ENCODE measurements at regions not wholly inside any gene's neighbourhood (a gene's known extent, or its start where the extent isn't known, plus 50 kb on each side); places are given as distances from the start of the nearest gene placed in this dataset.

- DNase-seq (ENCODE audit: low spot score): no peak
These were observed 141.2 kb downstream of the URI1 start for GRCh38 chr19:30083125-30083681.

- DNase-seq (ENCODE audit: low spot score): no peak
These were observed 141.7 kb downstream of the URI1 start for GRCh38 chr19:30083701-30084156.

GRCh38 chr19:30084390-30084819 is 142.4 kb downstream of the URI1 start:
- DNase-seq (ENCODE audit: low spot score): no peak

- no peak for DNase-seq (ENCODE audit: low spot score)
These were observed 143.4 kb downstream of the URI1 start for GRCh38 chr19:30085394-30085793.

GRCh38 chr19:30086220-30086619 is 144.2 kb downstream of the URI1 start:
- no peak for DNase-seq (ENCODE audit: low spot score)

GRCh38 chr19:30086916-30087315 is 144.9 kb downstream of the URI1 start:
- no peak for DNase-seq (ENCODE audit: low spot score)

GRCh38 chr19:30087381-30088138 is 145.5 kb downstream of the URI1 start:
- no peak for DNase-seq (ENCODE audit: low spot score)

GRCh38 chr19:30088567-30088966 is 146.5 kb downstream of the URI1 start:
- DNase-seq (ENCODE audit: low spot score): no peak

- no peak for DNase-seq (ENCODE audit: low spot score)
These were observed 147.1 kb downstream of the URI1 start for GRCh38 chr19:30089086-30089665.

GRCh38 chr19:30090476-30090875 is 148.4 kb downstream of the URI1 start:
- no peak for DNase-seq (ENCODE audit: low spot score)

- DNase-seq (ENCODE audit: low spot score): no peak
These were observed 148.9 kb downstream of the URI1 start for GRCh38 chr19:30090963-30091362.

- DNase-seq (ENCODE audit: low spot score): no peak
These were observed 149.4 kb downstream of the URI1 start for GRCh38 chr19:30091456-30091855.

GRCh38 chr19:30091856-30092255 is 149.8 kb downstream of the URI1 start:
- DNase-seq (ENCODE audit: low spot score): no peak

GRCh38 chr19:30092721-30093569 is 150.9 kb downstream of the URI1 start:
- DNase-seq (ENCODE audit: low spot score): no peak

GRCh38 chr19:30093966-30094755 is 152.1 kb downstream of the URI1 start:
- no peak for DNase-seq (ENCODE audit: low spot score)

- DNase-seq (ENCODE audit: low spot score): no peak
These were observed 152.7 kb downstream of the URI1 start for GRCh38 chr19:30094756-30095140.

- DNase-seq (ENCODE audit: low spot score): no peak
These were observed 153.1 kb downstream of the URI1 start for GRCh38 chr19:30095171-30095570.

- DNase-seq (ENCODE audit: low spot score): no peak
These were observed 154.7 kb downstream of the URI1 start for GRCh38 chr19:30096596-30097370.

GRCh38 chr19:30097746-30098280 is 155.8 kb downstream of the URI1 start:
- DNase-seq (ENCODE audit: low spot score): no peak

- no peak for DNase-seq (ENCODE audit: low spot score)
These were observed 160.2 kb downstream of the URI1 start for GRCh38 chr19:30102239-30102638.
